ENCODE measurements at regions not wholly inside any gene's neighbourhood (a gene's known extent, or its start where the extent isn't known, plus 50 kb on each side); places are given as distances from the start of the nearest gene placed in this dataset.

GRCh38 chr18:77517901-77518300 is 268.3 kb downstream of the GALR1 start:
- no peak for DNase-seq (ENCODE audit: low spot score)

DNA sequence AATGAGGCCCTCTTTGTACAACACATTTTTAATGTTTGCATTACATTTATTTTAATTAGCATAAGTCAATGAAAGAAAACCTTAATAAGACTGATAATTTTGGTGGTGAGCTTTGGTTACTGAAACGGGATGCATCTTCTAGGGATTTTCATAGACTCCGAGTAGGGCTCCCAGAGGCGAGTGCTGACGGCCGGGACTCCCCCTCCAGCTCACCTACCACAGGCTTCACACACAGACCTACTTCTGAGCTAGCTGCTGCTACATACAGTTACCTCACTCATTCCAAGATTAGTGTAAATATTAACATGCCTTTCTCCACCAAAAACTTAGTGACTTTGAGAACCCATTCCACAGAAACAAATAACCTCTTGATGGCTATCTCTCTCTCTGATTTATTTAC is 271.1 kb downstream of the GALR1 start:
- DNase-seq (ENCODE audit: low spot score): no peak

- no peak for DNase-seq (ENCODE audit: low spot score)
Measured at GRCh38 chr18:77522051-77522675, 272.5 kb downstream of the GALR1 start.

DNA sequence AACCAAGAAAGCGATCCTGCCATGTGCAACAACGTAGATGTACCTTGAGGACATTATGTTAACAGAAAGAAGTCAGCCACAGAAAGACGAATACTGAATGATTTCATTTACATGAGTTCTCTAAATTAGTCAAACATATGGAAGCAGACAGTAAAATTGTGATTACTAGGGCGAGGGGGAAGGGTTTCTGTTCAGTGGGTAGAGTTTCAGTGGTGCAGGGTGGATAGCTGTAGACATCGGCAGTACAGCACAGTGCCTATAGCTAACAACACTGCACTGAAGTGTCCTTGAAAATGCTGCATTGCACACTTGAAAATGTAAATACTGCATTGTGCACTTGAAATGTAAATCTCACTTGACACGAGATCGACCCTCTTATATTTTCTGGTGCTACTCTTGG is 275.3 kb downstream of the GALR1 start:
- no peak for DNase-seq (ENCODE audit: low spot score)

GRCh38 chr18:77526962-77527361 is 277.3 kb downstream of the GALR1 start:
- DNase-seq (ENCODE audit: low spot score): no peak

GRCh38 chr18:77528872-77529271 is 279.2 kb downstream of the GALR1 start:
- no peak for DNase-seq (ENCODE audit: low spot score)

GRCh38 chr18:77529492-77530176 is 280.0 kb downstream of the GALR1 start:
- DNase-seq (ENCODE audit: low spot score): no peak

DNA sequence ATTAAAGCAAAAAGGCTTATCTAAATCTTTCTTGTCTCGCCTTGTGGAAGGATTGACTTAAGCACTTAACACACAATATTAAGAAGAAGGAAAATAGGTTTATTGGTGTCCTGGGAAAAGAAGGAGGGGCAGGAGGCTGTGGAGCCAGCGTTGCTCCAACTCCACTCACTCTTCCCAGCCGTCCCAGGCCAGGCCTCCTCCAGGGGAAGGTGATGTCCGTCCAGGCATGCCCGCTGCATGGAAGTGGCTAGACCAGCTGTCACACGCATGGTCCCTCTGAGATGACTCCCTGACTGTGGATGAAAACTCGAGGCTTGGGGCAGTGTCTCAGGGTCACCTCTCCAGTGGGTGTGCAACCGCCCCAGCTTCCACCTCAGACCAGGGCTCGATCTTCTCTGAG is 281.1 kb downstream of the GALR1 start:
- DNase-seq (ENCODE audit: low spot score): no peak

DNA sequence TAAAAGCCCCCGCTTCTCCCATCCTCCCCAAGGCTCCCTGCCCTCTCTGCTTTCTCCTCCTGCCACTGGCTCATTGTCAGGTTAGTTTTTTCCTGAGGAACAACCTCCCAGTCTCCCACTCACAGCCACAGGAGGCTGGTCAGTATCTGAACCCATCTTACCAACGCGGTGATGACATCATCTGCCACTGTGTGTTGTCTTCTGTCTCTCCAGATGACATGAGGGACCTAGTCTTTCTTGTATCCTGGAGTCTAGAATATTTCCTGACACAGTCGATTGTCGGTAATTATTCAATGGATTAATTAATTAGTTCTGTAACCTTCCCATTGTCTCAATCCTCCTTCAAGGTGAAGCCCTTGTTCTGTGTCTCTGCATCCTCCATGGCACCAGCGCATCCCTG is 290.2 kb downstream of the GALR1 start:
- DNase-seq (ENCODE audit: low spot score): no peak

- DNase-seq (ENCODE audit: low spot score): no peak
Measured at GRCh38 chr18:77544792-77545191, 295.1 kb downstream of the GALR1 start.

DNA sequence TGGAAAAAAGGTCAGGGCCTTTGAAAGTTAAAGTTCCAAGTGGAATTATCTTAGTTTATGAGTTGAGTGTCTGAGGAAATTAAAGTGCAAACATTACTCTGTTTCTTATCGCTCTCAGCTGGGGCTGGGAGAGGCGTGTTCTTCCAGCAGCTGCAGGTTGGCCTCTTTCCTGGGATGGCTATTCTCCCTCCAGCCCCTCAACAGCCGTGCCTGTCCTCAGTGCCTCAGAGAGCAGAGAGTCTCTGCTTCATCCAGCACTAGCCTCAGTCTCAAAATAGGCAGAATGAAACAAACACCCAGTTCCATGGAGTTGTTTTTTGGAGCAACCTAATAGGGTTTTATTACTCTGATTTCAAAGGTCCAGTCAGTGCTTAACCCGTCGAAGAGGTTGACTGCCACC is 298.1 kb downstream of the GALR1 start:
- no peak for DNase-seq (ENCODE audit: low spot score)

- no peak for DNase-seq (ENCODE audit: low spot score)
Measured at GRCh38 chr18:77548790-77549420, 299.3 kb downstream of the GALR1 start.

GRCh38 chr18:77550625-77551024 is 301.0 kb downstream of the GALR1 start:
- no peak for DNase-seq (ENCODE audit: low spot score)

- no peak for DNase-seq (ENCODE audit: low spot score)
Measured at GRCh38 chr18:77551055-77551454, 301.4 kb downstream of the GALR1 start.

- DNase-seq (ENCODE audit: low spot score): no peak
Measured at GRCh38 chr18:77552945-77553344, 303.3 kb downstream of the GALR1 start.

DNA sequence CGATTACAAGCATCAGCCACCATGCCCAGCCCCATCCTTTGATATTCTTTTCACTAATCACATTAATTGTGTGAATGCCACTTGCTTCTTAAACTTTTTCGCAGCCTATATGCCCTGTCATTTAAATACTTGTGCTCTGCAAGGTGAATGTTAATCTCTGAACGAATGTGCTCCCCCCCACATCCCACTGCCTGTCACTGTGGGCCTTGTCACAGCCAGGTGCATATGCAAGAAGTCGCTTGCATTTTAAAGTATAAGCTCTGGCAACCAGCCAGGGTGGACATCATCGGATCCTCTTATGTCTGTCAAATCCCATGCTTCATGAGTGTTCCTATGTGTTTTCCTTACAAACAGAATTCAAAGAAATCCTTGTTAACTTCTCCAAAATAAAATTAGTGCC is 304.4 kb downstream of the GALR1 start:
- no peak for DNase-seq (ENCODE audit: low spot score)

DNA sequence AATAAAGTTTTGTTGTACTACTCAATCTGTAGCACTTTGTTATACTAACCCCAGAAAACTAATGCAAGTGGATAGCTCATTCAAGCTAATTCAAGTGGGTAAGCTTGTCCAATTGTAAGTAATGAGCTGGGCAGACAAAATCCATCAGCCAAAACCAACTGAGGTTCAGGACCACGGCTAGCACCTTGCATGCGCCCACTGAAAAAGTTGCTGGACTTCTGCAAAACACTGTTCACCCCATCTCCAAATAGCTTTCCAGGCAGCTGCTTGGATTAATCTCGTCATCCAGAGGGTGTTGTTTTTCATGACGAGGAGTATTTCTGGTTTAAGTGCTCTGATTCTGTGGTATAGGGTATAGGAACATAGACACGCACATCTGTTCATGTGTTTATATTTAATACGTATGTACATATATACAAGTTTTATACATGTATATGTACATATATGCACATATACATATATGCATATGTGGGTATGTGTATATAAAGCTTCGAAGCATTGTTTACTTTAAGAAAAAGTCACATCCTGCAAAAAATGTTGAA is 307.5 kb downstream of the GALR1 start:
- no peak for DNase-seq (ENCODE audit: low spot score)

DNA sequence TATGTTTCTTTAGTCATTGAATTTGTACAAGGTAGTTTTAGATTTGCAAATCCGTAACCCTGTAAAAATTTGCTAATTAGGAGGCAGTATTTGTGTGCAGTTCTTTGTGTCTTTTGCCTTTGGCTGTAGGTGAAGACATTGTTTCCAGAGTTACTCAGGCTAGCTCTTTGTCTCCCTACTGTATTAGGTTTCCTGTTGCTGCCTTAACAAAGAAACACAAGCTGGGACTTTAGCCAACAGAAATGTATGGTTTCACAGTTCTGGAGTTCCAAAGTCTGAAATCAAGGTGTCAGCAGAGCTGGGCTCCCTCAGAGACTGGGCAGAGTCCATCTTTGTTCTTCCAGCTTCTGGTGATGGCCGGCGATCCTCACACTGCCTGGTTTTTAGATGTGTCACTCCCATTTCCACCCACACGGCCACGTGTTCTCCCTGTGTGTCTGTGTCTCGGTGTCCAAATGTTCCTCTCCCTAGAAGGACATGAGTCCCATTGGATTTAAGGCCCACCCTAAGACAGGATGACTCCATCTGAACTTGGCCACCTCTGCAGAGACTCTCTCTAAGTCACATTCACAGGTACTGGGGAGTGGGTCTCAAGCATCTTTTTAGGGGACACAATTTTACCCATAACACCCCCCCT is 309.7 kb downstream of the GALR1 start:
- no peak for DNase-seq (ENCODE audit: low spot score)

GRCh38 chr18:77560341-77560992 is 310.8 kb downstream of the GALR1 start:
- DNase-seq (ENCODE audit: low spot score): no peak

GRCh38 chr18:77566604-77567003 is 317.0 kb downstream of the GALR1 start:
- no peak for DNase-seq (ENCODE audit: low spot score)

DNA sequence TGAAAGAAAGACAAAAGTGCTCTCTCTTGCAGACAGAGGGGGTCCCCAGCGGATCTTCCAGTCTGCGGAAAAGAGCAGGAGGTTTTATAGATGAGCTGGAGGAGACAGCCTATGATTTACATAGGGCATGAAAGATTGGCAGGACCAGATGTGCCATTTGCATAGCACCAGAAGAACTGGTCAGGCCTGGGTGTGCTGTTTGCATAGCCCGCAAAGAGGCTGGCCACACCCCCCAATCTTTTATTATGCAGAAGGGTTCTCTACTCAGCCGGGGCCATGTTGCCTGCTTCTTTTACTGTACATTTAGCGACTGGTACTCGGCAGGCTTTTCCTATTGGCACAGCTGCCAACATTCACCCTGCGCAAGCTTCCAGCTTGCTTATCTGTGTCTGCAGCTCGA is 317.6 kb downstream of the GALR1 start:
- DNase-seq (ENCODE audit: low spot score): no peak

- DNase-seq (ENCODE audit: low spot score): no peak
Measured at GRCh38 chr18:77571743-77572142, 322.1 kb downstream of the GALR1 start.

Measured in H4 (cell line).